NB4 (cell line): ENCODE measurements at regions not wholly inside any gene's neighbourhood (a gene's known extent, or its start where the extent isn't known, plus 50 kb on each side); places are given as distances from the start of the nearest gene placed in this dataset.
"Not testable (repeated sequence)": the region's sequence is repeated elsewhere in the genome, so short reads cannot be mapped to it uniquely, and the experiment has no call there.

Source experiments
- DNase-seq: peaks from one replicate; pipeline ENCODE4 v3.0.0; 2010; ENCODE audit warnings: low read depth
- H3K4me3 ChIP-seq: one replicate; pipeline ENCODE4 v1.5.1; 2011; ENCODE audit warnings: mild to moderate bottlenecking, low read depth, low read length, moderate library complexity
- CTCF ChIP-seq: IDR thresholded peaks from one replicate; pipeline ENCODE4 v1.5.1; 2012; ENCODE audit warnings: low read depth, low read length
- MAX ChIP-seq: IDR thresholded peaks from 2 replicates; pipeline ENCODE4 v1.6.1; 2011; ENCODE audit warnings: low read depth, low read length
- MYC ChIP-seq: IDR thresholded peaks from 2 replicates; pipeline ENCODE4 v1.6.1; 2011; ENCODE audit warnings: low read depth, low read length
- POLR2A ChIP-seq: IDR thresholded peaks from 2 replicates; pipeline ENCODE4 v1.6.1; 2011; ENCODE audit warnings: mild to moderate bottlenecking; ENCODE audit not compliant: insufficient read length; ENCODE audit errors: extremely low read depth

DNA sequence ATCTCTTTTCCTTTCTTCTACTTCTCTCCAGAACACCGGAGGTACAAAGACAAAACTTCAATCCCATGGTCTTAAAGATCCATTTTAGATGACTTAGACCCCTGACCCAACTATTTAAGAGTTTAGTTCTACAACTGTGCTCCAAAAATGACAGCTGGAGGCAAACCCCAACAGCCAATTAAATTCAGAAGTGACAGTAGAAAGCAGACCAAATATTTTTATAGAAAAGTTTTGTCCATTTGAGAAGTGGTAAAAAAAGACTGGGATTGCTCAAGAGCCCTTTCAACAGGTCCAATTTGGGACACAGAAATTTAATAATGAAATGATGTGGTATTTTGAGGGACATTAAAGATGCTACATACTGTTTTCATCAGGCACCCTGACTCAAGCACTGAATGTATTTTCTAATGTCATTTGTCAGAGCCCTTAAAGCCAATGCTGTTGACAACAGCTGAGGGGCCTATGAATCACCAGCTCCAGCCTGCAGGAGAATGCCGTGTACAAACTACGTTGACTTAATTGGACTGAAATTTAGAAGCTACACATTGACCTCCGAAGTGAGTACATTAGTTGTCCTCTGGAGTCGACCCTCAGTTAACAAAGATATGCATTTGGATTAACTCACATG lies 147.5 kb upstream of the PIK3R1 start:
- DNase-seq = no peak
- no peak overlapping the region for H3K4me3 ChIP-seq
- no peak for TF ChIP-seq MAX
- no peak for TF ChIP-seq MYC
- TF ChIP-seq POLR2A = no peak
- no peak for TF ChIP-seq CTCF

- H3K4me3 ChIP-seq = no peak overlapping the region
- no peak for DNase-seq
- TF ChIP-seq CTCF (no peak), MYC (no peak), POLR2A (no peak), MAX (no peak)
Observed at GRCh38 chr5:68067291-68067690, 148.3 kb upstream of the PIK3R1 start.

GRCh38 chr5:68066277-68066955 lies 149.1 kb upstream of the PIK3R1 start:
- no peak for DNase-seq
- TF ChIP-seq CTCF = no peak
- TF ChIP-seq POLR2A = no peak
- no peak for TF ChIP-seq MAX
- TF ChIP-seq MYC = no peak
- H3K4me3 ChIP-seq = no peak overlapping the region

DNA sequence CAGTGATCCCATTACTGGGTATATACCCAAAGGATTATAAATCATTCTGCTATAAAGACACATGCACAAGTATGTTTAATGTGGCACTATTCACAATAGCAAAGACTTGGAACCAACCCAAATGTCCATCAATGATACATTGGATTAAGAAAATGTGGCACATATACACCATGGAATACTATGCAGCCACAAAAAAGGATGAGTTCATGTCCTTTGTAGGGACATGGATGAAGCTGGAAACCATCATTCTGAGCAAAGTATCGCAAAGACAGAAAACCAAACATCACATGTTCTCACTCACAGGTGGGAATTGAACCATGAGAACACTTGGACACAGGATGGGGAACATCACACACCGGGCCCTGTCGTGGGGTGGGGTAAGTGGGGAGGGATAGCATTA lies 150.2 kb upstream of the PIK3R1 start:
- DNase-seq, H3K4me3 ChIP-seq: not testable (repeated sequence)

- no peak for DNase-seq
- no peak for TF ChIP-seq CTCF
- no peak for TF ChIP-seq POLR2A
- TF ChIP-seq MAX = no peak
- TF ChIP-seq MYC = no peak
- no peak overlapping the region for H3K4me3 ChIP-seq
Observed at GRCh38 chr5:68060382-68060781, 155.2 kb upstream of the PIK3R1 start.

- TF ChIP-seq MAX = no peak
- no peak for DNase-seq
- no peak overlapping the region for H3K4me3 ChIP-seq
Observed at GRCh38 chr5:68057191-68057590, 158.4 kb upstream of the PIK3R1 start.

DNA sequence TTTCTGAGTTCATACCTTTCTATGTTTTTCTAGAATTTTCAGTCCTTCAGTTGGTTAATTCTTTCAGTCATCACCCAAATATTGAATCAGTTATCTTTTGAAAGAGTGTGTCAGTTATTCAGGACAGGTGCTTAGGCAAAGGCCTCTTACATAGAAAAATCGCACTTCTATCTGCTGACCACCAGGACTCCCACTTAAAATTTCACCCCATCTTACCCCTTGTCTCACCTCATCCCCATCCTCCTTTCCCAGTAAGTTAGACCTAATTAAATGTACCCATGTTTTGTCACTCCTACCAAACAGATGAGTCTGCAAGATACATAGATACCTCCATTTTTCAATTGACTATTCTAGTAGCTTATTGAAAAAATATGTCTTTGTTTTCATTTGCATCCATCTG lies 159.9 kb upstream of the PIK3R1 start:
- no peak overlapping the region for H3K4me3 ChIP-seq
- TF ChIP-seq MAX (no peak), CTCF (no peak), POLR2A (no peak), MYC (no peak)
- DNase-seq = no peak
